Inferior parietal cortex (tissue), 1 donor: ENCODE measurements at regions not wholly inside any gene's neighbourhood (a gene's known extent, or its start where the extent isn't known, plus 50 kb on each side); places are given as distances from the start of the nearest gene placed in this dataset.

ENCODE experiments used
- DNase-seq: peaks from one replicate; pipeline ENCODE4 v3.0.0-alpha.2; 2016; ENCODE audit errors: extremely low spot score

DNA sequence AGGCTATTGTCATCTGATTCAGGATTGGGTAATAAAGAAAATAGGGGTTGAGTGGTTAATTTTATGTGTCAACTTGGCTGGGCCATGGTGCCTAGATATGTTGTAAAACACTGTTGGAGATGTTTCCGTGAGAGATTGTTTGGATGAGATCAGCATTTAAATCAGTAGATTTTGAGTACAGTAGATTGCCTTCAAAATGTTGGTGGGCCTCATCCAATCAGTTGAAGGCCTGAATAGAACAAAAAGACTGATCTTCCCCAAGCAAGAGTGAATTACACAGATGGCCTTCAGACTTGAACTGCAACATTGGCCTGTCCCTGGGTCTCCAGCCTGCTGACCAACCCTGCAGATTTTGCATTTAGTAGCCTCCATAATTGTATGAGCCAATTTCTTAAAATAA is 401.3 kb upstream of the KIF2A start:
- DNase-seq, result no peak

DNA sequence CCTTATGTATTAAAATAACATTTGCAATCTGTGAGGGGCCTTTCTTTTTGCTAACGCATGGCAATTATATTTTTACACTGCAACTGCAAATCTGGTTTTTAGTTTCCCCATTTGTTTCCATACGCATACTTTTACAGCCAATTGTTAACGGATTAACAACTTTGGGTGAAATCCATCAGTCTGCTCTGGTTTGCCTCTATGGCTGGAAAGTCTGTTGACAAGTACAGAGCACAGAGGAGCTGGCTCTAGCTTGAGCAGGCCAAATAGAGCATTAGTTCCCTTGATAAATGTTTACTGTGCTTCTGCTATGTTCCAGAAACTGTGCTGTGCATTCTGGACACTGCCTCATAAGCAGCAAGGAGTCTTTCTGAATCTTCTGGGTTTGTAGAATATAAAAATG is 400.4 kb upstream of the KIF2A start:
- no peak for DNase-seq

DNA sequence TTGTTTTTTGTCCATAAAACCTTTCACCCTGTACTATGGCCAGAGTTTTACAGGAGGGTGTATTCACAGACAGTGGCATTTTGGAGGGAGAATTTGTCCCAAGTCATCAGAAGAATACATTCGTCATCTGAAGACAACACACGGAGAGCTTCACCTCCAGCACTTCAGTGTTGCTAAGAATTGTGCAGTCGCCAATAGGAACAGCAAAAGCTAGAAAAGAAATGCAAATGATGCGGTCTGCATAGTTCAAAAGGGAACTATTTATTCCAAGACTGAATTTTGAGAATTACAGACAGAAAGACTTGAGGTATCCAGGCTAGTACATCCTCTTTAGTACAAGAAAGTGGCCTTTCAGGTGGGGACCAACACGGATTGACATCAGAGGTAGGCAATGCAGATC is 399.2 kb upstream of the KIF2A start:
- no peak for DNase-seq

DNA sequence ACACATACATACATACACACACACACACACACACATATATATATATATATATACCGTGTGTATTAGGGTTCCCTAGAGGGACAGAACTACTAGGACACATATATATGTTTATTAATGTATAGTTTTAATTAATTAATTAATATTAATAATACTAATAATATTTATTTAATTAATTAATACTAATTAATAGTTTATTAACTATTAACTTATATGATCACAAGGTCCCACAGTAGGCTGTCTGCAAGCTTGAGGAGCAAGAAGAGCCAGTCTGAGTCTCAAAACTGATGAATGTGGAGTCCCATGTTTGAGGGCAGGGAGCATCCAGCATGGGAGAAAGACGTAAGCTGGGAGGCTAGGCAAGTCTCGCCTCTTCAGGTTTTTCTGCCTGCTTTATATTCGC is 398.0 kb upstream of the KIF2A start:
- no peak for DNase-seq

DNA sequence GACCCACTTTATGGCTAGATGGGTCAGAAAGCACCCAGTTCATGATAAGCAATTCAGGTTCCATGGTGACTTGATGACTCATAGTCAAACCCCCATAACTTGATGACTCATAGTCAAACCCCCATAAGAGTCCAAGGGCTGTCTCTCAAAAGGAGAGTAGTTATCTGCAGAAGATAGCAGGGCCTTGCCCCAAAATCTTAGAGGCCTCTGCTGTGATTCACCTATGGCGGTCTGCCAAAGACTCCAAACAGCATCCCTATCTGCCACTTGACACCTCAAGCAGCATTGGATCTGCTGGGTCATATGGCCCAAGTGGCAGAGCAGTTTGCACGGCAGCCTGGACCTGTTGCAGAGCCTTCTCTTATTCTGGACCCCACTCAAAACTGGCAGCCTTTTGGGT is 395.2 kb upstream of the KIF2A start:
- DNase-seq, result no peak

DNA sequence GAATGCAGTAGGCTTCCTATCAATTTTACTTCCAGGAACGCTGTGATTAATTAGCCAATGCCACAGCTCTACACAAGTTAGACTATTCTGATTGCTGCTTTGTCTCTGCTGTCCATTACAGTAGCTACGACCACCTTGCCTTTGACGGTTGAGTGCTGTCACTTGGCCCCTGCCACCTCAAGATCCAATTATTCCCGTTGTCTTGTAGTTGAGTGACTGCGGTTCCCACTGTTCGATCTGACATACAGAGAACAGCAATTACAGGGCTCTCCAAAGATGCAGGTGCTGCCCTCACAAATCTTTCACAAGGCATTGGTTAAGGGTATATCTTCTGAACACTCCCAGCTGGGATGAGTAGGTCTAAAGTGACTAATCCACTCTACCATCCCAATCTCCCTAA is 393.4 kb upstream of the KIF2A start:
- DNase-seq, result no peak

DNA sequence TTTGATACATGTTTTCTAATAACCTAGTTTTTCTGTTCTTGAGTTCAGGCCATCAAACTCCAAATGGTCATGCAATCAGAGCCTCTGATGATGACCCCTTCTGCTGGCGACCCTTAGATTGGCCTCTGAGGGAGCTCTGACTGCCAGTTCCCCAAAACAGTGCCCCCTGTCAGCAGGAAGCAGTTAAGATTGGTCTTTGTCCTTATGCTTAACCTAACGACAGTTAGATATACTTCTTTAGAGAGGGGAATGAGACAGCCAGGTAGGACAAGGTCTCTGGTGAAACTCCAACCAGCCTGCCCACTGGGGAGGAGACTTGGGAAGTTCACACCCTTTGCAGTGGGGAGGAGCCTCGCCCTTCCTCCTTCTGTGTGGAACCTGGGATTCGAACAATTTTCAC is 390.4 kb upstream of the KIF2A start:
- DNase-seq, result no peak

DNA sequence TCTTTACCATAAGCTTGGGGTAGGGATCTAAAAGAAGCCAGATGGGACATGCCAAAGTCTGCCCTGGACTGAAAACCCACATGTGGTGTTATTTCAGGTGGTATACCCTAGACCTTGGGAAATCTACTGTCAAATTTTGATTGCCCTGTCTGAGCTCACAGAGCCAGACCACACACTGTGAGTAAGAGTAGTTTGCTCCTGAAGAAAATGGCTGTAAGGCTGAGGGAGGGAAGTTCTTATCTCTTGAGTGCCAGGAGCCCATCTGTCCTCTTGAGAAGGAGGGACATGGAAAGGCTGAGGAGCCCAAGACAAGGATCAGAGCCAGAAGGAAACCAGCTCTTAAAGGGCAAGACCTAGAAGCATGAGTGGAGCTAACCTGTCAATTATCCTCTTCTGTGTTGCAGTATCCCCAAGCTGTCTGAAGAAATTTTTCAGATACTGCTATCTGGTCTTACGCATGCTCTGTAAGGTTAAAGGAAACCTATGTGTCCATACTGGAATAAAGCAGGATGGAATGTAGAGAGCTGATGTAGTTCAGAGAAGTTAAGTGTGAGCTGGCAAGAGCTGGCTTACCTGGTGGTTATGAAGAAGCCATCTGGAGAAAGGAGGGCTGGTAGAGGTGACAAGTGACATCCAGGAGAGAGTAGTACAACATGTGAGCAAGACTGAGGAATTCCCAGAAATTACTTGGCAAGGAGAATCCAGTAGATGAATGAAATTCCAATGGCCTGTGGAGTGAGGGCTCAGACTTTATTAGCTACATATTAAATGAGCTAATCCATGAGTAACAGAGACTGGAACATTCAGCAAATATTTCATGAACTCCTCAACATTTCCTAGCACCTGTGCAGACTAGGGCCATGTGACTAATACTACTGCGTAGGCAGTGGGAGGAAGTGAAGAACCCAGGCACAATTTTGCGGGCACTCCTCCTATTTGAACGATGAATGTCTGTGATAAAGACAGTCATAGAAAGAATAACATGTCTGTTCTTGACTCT is 389.1 kb upstream of the KIF2A start:
- DNase-seq, result no peak

DNA sequence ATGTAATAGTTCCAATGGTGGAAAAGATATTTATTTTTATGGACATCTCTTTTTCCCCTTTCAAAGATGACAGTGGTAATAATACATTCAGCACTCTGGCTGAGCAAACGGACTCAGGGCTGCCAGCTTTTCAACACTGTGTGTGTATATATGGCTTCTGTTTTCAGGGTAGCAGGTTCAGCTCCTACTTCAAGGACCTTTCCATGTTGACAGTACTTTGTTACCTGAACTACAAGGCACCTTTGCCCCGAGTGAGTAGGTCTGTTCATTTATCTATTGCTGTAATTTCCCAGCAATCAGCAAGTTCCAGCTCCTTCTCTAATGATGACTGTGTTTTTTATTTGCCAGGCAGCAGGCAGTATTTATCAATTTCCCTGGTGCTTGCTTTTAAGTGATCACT is 387.4 kb upstream of the KIF2A start:
- DNase-seq, result no peak

DNA sequence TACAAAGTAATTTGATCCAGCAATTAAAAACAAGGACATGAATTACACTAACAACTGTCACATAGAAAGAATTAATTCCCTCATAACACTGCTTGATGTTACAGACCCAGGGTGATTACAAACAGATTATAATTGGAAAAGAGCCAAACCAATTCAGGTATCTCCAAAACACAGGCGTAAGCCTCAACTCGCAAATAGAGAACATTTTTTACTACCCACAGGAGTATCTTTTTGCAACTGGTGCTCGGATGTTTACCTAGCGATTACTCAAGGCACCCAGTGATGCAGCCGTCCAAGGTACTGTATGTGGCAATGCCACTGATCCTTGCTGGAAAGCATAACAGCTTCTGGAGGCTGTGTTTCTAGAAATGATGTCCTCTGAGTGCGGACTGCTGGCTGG is 386.1 kb upstream of the KIF2A start:
- DNase-seq, result no peak

DNA sequence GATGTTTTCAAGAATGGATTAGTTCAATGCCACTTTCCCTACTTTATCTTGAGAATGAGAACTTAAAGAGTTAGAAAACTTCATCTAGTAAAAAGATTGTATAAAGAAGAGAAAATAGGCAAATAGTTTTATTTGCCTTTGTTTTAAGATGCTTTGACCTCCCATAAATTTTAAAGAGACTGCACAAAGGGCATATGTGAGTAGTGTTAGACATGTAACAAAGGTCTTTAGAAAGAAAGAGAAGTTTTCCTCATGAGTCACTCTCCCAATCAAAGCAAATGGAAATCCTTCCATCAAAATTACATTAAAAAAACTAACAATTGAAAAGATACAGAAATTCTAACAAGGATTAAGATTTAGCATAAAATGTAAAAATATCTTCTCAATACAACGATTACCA is 381.8 kb upstream of the KIF2A start:
- no peak for DNase-seq

DNA sequence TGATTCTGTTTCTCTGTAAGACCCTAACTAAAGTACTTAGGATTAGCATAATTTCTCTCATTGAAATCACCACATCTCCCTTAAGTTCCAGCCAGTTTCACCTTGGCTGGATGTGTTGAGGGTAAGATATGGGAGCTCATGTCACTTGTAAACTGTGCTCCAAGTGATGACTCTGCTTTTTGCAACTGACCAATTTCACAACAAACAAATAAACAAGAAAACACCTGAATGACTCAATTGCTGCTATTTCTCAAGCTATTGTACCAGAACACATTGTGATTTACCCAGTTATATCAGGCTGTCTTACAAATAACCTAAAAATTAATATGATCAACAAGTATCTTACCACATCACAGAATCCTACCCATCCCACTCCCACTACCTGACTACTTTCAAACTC is 379.1 kb upstream of the KIF2A start:
- no peak for DNase-seq

DNA sequence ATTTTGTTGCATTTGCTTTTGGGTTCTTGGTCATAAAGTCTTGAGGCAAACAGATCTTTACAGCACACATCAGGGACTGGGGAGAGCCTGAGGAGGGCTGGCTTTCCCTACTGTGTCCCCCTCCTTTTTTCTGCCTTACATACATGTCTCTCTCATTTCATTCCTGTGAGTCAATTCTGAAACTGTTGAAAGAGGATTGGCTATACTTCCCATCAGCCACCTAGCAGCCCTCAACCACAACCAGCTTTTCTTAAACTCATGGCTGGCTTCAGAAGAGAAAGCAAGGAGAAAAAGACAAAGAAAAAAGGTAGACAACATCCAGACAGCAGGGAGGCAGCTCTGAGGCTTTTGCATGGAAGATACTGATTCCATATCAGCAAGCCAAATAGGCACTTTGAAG is 374.8 kb upstream of the KIF2A start:
- DNase-seq, result no peak

DNA sequence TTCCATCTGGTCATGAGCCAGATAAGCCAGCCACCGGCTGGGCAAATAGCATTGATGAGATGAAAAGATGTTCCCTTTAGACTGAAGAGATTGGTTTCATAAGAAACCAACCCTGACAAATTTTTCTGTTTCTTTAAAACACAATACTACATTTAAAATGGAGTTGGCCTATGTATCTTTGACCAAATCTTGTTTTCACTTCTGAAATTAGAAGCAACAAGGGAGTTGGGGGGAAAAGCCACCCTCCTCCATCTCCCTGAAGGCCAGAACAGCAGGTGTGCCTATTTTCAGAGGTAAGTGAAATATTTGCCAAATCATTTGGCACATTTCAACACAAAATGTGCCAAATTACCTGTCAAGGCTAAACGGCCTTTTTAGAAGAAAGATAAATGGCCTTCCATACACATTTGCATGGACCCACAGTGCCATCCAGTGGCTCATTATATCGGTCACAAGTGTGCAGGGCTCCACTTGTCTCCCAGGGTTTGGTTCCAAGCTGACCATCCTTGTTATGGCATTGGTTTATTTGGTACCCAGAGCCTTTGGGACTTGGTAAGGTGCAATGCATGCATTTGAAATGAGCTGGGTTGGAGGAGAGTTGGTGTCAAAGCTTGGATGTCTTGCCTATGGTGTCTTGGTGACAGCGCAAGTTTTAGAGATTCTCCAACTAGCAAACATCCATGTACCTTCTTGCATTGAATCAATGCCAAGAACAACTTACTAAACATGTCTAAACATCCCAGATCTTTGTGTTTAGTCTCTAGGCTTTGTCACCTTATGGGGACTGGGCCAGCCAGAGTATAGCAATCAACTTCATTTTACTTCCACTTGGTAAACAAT is 372.0 kb upstream of the KIF2A start:
- peak; percentile 85 for DNase-seq

DNA sequence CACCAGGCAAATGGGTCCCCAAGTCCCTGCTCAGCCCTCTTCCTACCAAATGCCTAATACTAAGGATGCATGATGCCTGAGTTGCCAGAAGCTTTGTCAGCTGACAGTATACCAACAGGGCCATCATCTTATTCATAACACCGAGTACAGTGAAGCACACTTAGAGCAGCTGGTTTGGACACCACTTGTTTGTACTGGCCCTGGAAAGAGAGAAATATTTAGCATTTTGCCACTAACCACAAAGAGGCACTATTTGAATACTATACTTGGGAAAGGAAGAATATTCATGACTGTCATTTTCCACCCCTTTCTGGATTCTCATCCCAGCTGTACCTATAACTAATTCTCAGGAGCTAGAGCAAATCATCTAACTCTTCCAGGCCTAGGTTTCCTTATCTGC is 364.4 kb upstream of the KIF2A start:
- DNase-seq, result no peak

DNA sequence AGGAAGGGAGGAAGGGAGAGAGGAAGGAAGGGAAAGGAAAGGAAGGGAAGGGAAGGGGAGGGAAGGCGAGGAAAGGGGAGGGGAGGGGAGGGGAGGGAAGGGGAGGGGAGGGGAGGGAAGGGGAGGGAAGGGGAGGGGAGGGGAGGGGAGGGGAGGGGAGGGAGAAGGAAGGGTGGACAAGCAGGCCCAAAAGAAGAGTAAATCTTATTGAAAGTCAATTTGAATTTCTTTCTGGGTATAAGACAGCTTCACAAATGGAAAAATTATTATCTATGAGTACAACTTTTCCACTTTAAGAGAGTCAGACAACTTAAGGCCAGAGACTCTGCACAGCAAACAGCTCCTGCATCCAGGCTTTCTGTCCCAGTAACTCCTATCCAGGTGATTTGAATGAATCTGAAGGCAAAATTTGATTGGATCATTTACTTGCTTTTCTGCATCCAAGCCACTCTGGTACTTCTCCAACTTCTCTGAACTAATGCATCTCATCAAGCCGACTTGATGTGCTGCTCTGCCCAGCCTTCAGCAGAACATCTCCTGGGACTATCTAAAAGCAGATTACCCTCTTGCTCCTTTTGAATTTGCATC is 363.4 kb upstream of the KIF2A start:
- no peak for DNase-seq

DNA sequence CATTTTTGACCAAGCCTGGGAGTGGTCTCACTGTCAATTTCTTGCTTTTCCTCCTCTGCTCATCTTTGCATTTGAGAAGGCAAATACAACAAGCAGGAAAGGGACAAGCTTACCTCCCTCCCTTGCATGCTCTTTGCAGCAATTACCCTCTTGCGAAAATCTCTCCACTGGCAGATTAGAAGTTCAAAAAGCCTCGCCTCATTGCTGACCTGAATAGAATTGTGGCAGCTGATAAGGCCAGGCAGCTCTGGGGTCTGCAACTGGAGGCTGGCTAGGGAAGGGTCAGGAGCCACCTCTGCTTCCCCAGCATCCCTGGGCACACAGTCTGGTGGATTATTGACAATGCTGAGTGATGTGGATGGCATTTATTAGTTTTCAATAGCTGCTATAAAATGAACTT is 362.3 kb upstream of the KIF2A start:
- DNase-seq, result no peak

DNA sequence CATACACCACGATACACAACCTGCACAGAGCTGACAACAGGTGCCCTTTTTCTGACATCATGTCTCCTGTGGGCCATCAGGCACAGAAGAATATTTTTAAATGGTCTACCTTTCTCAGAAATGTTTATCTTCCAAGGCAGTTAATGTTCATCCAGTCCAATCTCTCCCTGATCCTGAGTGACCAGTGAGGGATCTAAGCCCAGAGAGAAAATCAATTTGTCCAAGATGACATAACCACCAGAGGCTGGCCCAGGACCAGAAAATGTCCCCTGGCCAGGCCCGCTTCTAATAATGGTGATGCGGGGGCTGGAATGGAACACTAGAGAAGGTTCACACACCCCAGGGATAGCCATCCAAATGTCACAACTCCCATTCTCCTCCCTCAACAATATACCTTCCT is 357.9 kb upstream of the KIF2A start:
- DNase-seq, result no peak

DNA sequence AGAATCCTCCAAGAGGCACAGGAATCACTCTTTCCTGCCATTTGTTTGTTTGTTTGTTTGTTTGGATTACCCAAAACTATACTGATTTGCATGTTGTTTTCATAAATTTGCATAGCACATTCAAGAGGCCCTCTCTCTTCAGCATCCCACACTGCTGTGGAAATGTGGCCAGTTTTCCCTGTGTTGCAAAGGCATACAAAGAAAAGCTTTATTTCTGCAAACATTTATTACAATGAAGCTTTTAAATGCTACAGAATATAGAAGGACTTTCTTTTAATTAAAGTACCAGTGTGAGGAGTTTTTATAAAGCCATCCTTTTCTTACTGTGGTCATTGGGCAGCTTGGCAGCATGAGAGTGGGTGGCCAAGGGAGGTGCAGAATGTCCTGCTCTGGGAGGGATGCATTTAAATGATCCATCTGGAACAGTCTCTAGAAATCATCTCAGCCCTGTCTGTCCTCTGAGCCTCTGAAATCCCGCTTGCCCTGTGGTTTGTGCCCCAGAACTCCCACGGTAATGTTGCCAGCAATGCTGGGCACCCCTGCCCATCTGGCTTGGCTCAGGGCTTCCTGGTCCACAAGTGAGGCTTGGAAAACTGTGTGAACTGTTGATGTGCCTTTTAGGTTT is 356.8 kb upstream of the KIF2A start:
- peak; percentile 49 for DNase-seq

DNA sequence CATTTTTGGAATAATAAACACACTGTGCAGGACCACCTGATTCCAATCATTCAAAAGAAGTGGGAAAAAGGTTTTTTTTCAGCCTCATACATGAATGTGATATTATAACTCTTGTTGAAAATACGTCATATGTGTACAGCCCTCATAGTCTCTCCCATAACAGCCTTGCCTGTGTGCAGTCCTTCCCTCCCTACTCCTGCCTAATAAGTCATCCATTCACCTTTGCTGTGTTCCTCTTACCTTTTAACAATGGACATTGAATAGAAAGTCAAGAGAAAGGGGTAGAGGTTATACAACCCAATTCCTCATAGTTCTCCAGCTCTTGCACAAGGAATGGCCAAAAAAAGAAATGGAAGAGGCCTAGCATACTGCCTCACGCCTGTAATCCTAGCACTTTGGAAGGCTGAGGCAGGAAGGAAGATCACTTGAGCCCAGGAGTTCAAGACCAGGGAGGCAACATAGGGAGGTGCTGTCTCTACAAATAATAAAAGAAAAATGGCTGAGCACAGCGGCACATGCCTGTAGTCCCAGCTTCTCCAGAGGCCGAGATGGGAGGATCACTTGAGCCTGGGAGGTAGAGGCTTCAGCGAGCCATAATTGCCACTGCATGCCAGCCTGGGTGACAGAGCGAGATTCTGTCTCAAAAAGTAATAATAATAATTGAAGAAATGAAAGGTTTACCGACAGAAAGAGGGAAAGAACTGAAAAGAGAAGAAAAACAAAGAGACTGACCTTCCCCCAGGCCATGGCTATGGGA is 356.1 kb upstream of the KIF2A start:
- DNase-seq, result no peak

DNA sequence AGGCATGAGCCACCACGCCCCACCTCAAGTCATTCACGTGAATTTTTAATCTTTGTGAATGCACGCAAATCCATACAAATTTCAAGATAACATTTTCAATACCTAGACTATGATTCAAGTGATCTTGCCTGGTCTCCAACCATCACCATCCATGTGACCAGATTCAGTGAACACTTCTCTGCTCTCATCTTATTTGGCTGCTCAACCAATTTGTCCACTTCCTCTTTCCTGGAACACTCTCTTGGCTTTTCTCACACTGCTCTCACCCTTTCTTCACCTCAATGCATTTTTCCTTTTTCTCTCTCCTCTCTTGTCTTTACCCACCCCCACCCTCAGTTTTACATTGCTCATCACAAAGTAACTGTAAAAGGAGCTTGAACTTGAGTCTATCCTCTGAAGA is 354.7 kb upstream of the KIF2A start:
- no peak for DNase-seq
